Heart left ventricle (tissue), 16 donors: ENCODE measurements at regions not wholly inside any gene's neighbourhood (a gene's known extent, or its start where the extent isn't known, plus 50 kb on each side); places are given as distances from the start of the nearest gene placed in this dataset.

ENCODE experiments used
- ATAC-seq, 4 donors: fragments of 200-7000 bp; cut with Tn5 transposase; one replicate each; pipeline ENCODE4 v1.9.1; 2020 to 2022; ENCODE audit warnings: moderate library complexity in 4 of 4, mild to moderate bottlenecking in 3 of 4, moderate number of reproducible peaks in 1 of 4
- DNase-seq, 5 donors: peaks; one replicate each; pipeline ENCODE4 v3.0.0-alpha.2; 2020
- H3K27ac ChIP-seq, 12 donors: fragments of 200-600 bp; sonication (generic) in 4 of 12; one replicate each; pipeline versions ENCODE4 v1.5.0 to v1.8.0; 2016 to 2022; ENCODE audit warnings: mild to moderate bottlenecking in 2 of 12
- H3K27me3 ChIP-seq, 9 donors: fragments of 200-600 bp; sonication (generic) in 2 of 9; one replicate each; pipeline versions ENCODE4 v1.5.1 to v1.8.0; 2016 to 2022; ENCODE audit warnings: mild to moderate bottlenecking in 3 of 9
- H3K36me3 ChIP-seq, 9 donors: fragments of 200-600 bp; sonication (generic) in 2 of 9; one replicate each; pipeline versions ENCODE4 v1.5.0 to v1.8.0; 2018 to 2022; ENCODE audit warnings: mild to moderate bottlenecking in 2 of 9
- H3K4me1 ChIP-seq, 12 donors: fragments of 200-600 bp; sonication (generic) in 4 of 12; one replicate each; pipeline versions ENCODE4 v1.5.0 to v1.8.0; 2016 to 2022; ENCODE audit warnings: mild to moderate bottlenecking in 3 of 12
- H3K4me3 ChIP-seq, 12 donors: fragments of 200-600 bp; sonication (generic) in 4 of 12; one replicate each; pipeline versions ENCODE4 v1.5.0 to v1.8.0; 2017 to 2022; ENCODE audit warnings: mild to moderate bottlenecking in 9 of 12, moderate library complexity in 4 of 12
- H3K9me3 ChIP-seq, 12 donors: fragments of 200-600 bp; sonication (generic) in 4 of 12; one replicate each; pipeline versions ENCODE4 v1.5.0 to v1.8.0; 2016 to 2022; ENCODE audit warnings: mild to moderate bottlenecking in 1 of 12
- POLR2A ChIP-seq, 2 donors: fragments of 450-650 bp; IDR thresholded peaks; one replicate each; pipeline ENCODE4 v1.6.1; 2017; ENCODE audit warnings: antibody characterized with exemption in 2 of 2, mild to moderate bottlenecking in 2 of 2, moderate library complexity in 2 of 2
- WGBS, 4 donors: extraction: QIAGEN DNeasy Blood & Tissue Kit in 2 of 4; methylation state at CpG; one replicate each; pipeline versions ENCODE4 v1.1.5 to v1.1.7; 2013 to 2018; 5-methylcytosine and 5-hydroxymethylcytosine counted together
- intact Hi-C, 10 donors: fragments of 100-400 bp; cut with DNase I; formaldehyde crosslinking; loops; one replicate each; pipeline versions ENCODE4 v1.11.1 to v1.14.2; 2022
- TF ChIP-seq, protein P1 (sequence below), 12 donors: fragments of 200-600 bp; sonication (generic) in 4 of 12; IDR thresholded peaks; one replicate each; pipeline versions ENCODE4 v1.5.0 to v1.8.0; 2018 to 2022; ENCODE audit warnings: antibody characterized with exemption in 12 of 12, mild to moderate bottlenecking in 5 of 12
- donor health status: ischemic (EF 13 %, LVEDD 7.1; RV severe dilation, severe dysfunction).
- donor health status: healthy with polysubstance abuse.
- donor health status: DM: no; HTN: yes; CAD: no.
- donor health status: DM: no; HTN: no; CAD: no.
- donor health status: ischemic (EF 25% LVEDD 6.9; RV normal size, moderate dysfunction).
- donor health status: ischemic (EF 25% LVEDD 5.7; RV mildly dilated, moderate dysfunction).
- donor health status: healthy.
- donor health status: DM: yes; HTN: yes; CAD: no.
- donor health status: ischemic (EF 35%, LVEDD 5.7; RV mildly dilated, moderate dysfunction).
- donor health status: nonischemic (EF 11% LVEDD 7.7; RV severe dilation, severe dysfunction).
- donor health status: DM: yes; HTN: yes; CAD: no.
- donor health status: PGD.
- donor health status: ischemic (EF 29% LVEDD 5.4; RV normal size, mild dysfunction).
- donor health status: nonischemic (EF 23%, LVEDD 6.1; RV moderate dilation, normal function).

DNA sequence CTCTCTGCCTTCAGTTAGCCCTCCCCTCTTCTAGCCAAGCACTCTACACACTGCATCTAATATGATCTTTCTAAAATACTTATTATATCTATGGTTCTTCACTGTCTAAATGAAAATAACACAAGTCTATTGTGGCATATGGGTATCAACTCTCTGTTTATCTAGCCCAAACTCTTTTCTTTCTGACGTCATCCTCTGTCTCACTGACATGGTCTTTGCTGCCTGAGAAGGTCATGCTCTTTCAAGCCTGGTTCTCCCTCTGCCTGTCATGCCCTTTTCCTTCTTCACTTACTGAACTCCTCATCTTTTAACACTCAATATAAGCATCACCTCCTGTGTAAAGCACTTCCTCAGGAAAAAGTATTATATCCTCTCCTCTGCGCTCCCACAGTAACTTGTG, 672.2 kb upstream of the CT83 start:
- no peak for TF ChIP-seq POLR2A (IDR thresholded peaks at IDR 0.05)
- TF ChIP-seq, protein P1, sequence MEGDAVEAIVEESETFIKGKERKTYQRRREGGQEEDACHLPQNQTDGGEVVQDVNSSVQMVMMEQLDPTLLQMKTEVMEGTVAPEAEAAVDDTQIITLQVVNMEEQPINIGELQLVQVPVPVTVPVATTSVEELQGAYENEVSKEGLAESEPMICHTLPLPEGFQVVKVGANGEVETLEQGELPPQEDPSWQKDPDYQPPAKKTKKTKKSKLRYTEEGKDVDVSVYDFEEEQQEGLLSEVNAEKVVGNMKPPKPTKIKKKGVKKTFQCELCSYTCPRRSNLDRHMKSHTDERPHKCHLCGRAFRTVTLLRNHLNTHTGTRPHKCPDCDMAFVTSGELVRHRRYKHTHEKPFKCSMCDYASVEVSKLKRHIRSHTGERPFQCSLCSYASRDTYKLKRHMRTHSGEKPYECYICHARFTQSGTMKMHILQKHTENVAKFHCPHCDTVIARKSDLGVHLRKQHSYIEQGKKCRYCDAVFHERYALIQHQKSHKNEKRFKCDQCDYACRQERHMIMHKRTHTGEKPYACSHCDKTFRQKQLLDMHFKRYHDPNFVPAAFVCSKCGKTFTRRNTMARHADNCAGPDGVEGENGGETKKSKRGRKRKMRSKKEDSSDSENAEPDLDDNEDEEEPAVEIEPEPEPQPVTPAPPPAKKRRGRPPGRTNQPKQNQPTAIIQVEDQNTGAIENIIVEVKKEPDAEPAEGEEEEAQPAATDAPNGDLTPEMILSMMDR (IDR thresholded peaks at IDR 0.05), result no peak
- no peaks in the 10 kb centered on the region for H3K27me3 ChIP-seq
- no peaks in the 10 kb centered on the region for H3K4me1 ChIP-seq
- H3K36me3 ChIP-seq, result no peaks in the 10 kb centered on the region
- 45 to 59% (median 50%) methylated on average over 2 of the region's 2 CpGs for WGBS, 4 donors
- no peak overlapping the region for H3K4me3 ChIP-seq
- intact Hi-C loops, result no loop called here
- H3K27ac ChIP-seq, result no peak overlapping the region
- DNase-seq (no peak), ATAC-seq (no peak)
- no peaks in the 10 kb centered on the region for H3K9me3 ChIP-seq

DNA sequence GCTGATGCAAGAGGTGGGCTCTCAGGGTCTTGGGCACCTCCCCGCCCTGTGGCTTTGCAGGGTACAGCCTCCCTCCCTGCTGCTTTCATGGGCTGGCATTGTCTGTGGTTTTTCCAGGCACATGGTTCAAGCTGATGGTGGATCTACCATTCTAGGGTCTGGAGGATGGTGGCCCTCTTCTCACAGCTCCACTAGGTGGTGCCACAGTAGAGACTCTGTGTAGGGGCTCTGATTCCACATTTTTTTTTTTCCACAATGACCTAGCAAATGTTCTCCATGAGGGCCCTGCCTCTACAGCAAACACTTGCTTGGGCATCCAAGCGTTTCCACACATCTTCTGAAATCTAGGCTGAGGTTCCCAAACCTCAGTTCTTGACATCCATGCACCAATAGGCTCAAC, 657.9 kb upstream of the CT83 start:
- no peaks in the 10 kb centered on the region for H3K36me3 ChIP-seq
- H3K9me3 ChIP-seq, result no peaks in the 10 kb centered on the region
- DNase-seq (no peak), ATAC-seq (no peak)
- TF ChIP-seq, protein P1 (IDR thresholded peaks at IDR 0.05), result no peak
- TF ChIP-seq POLR2A (IDR thresholded peaks at IDR 0.05), result no peak
- no peaks in the 10 kb centered on the region for H3K27me3 ChIP-seq
- no peaks in the 10 kb centered on the region for H3K4me1 ChIP-seq
- 53 to 80% (median 64%) methylated on average over 2 of the region's 2 CpGs for WGBS, 4 donors
- H3K4me3 ChIP-seq, result no peak overlapping the region
- intact Hi-C loops, result no loop called here
- no peak overlapping the region for H3K27ac ChIP-seq

DNA sequence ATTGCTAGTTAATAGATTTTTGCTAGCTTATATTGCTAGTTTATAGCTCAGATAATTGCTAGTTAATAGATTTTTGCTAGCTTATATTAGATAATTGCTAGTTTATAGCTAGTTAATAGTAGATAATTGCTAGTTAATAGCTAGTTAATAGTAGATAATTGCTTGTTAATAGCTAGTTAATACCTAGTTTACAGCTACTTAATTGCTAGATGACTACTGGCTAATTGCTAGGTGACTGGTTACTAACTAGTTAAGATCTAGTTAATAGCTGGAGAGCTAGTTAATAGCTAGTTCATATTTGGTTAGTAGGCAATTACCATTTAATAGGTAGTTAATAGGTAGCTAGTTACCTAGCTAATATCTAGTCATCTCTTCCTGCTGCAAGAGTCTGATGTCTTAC, 633.8 kb upstream of the CT83 start:
- intact Hi-C loops, result no loop called here
- Histone ChIP-seq H3K27ac (no peak overlapping the region), H3K36me3 (no peaks in the 10 kb centered on the region), H3K4me1 (no peaks in the 10 kb centered on the region), H3K4me3 (no peak overlapping the region), H3K9me3 (peaks cover 0 to 47% (median 0%) of the 10 kb centered on the region in 12 donors), H3K27me3 (no peaks in the 10 kb centered on the region)
- DNase-seq (no peak), ATAC-seq (no peak)
- TF ChIP-seq, protein P1 (IDR thresholded peaks at IDR 0.05), result no peak
- TF ChIP-seq POLR2A (IDR thresholded peaks at IDR 0.05), result no peak

DNA sequence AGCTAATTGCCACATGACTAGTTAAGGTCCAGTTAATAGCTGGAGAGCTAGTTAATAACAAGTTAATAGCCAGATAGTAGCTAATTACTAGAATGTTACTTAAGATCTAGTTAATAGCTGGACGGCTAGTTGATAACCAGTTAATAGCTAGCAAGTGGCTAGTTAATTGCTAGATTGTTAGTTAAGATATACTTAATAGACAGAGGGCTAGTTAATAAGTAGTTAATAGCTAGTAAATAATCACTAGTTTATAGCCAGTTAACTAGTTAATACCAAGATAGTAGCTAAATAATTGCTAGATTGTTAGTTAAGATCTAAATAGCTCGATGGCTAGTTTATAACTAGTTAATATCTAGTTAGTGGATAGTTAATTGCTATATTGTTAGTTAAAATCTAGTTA, 632.6 kb upstream of the CT83 start:
- H3K9me3 ChIP-seq, result peaks cover 0 to 47% (median 0%) of the 10 kb centered on the region in 12 donors
- no peak overlapping the region for H3K27ac ChIP-seq
- no peaks in the 10 kb centered on the region for H3K4me1 ChIP-seq
- TF ChIP-seq POLR2A (IDR thresholded peaks at IDR 0.05), result no peak
- TF ChIP-seq, protein P1 (IDR thresholded peaks at IDR 0.05), result no peak
- ATAC-seq (no peak), DNase-seq (no peak)
- intact Hi-C loops, result no loop called here
- no peaks in the 10 kb centered on the region for H3K36me3 ChIP-seq
- no peaks in the 10 kb centered on the region for H3K27me3 ChIP-seq
- WGBS, 4 donors, result 68 to 97% (median 95%) methylated on average over 2 of the region's 2 CpGs
- H3K4me3 ChIP-seq, result no peak overlapping the region
